A673 (cell line): ENCODE measurements at regions not wholly inside any gene's neighbourhood (a gene's known extent, or its start where the extent isn't known, plus 50 kb on each side); places are given as distances from the start of the nearest gene placed in this dataset.

Experiments
- CTCF ChIP-seq: fragments of 300-800, 200-600 bp; sonication (generic); conservative IDR thresholded peaks from 2 replicates; pipeline ENCODE4 v1.5.1; 2017; ENCODE audit warnings: low read depth, mild to moderate bottlenecking, antibody characterized with exemption, low read length, moderate library complexity, mixed read lengths
- EZH2 ChIP-seq: fragments of 200-600 bp; sonication (generic); IDR thresholded peaks from 2 replicates; pipeline ENCODE4 v1.6.1; 2017; ENCODE audit warnings: borderline replicate concordance, low read depth, mild to moderate bottlenecking, mixed read lengths, antibody characterized with exemption, low read length; ENCODE audit not compliant: poor library complexity, severe bottlenecking

GRCh38 chr15:96460106-96460505 is 129.6 kb downstream of the NR2F2 start:
- TF ChIP-seq EZH2 (no peak), CTCF (no peak)
